ENCODE measurements at regions not wholly inside any gene's neighbourhood (a gene's known extent, or its start where the extent isn't known, plus 50 kb on each side); places are given as distances from the start of the nearest gene placed in this dataset.

GRCh38 chr11:122304973-122305372 is 189.0 kb upstream of the BLID start:
- peaks cover 0 to 19% (median 10%) of the 10 kb centered on the region in 4 donors for H3K4me1 ChIP-seq
- intact Hi-C loops (cut with DNase I) = no loop called here
- no peaks in the 10 kb centered on the region for H3K27me3 ChIP-seq
- TF ChIP-seq POLR2AphosphoS5 (IDR thresholded peaks at IDR 0.05) (no peak), POLR2A (IDR thresholded peaks at IDR 0.05) (no peak), EP300 (IDR thresholded peaks at IDR 0.05) (no peak)
- DNase-seq = no peak
- H3K9me3 ChIP-seq = no peaks in the 10 kb centered on the region
- peak overlapping the region; percentile 16 to 44 (median 36) for H3K27ac ChIP-seq
- no peak overlapping the region for H3K4me3 ChIP-seq
- WGBS, 2 donors = 60 to 68% methylated on average over 1 of the region's 1 CpG
- no peaks in the 10 kb centered on the region for H3K36me3 ChIP-seq

- DNase-seq = no peak
- intact Hi-C loops (cut with DNase I) = no loop called here
- H3K4me1 ChIP-seq = peaks cover 0 to 19% (median 10%) of the 10 kb centered on the region in 4 donors
- H3K27ac ChIP-seq = no peak overlapping the region
- 44 to 51% methylated on average over 2 of the region's 2 CpGs for WGBS, 2 donors
- no peaks in the 10 kb centered on the region for H3K27me3 ChIP-seq
- H3K4me3 ChIP-seq = no peak overlapping the region
- no peak for TF ChIP-seq EP300 (IDR thresholded peaks at IDR 0.05)
- TF ChIP-seq, protein P1, sequence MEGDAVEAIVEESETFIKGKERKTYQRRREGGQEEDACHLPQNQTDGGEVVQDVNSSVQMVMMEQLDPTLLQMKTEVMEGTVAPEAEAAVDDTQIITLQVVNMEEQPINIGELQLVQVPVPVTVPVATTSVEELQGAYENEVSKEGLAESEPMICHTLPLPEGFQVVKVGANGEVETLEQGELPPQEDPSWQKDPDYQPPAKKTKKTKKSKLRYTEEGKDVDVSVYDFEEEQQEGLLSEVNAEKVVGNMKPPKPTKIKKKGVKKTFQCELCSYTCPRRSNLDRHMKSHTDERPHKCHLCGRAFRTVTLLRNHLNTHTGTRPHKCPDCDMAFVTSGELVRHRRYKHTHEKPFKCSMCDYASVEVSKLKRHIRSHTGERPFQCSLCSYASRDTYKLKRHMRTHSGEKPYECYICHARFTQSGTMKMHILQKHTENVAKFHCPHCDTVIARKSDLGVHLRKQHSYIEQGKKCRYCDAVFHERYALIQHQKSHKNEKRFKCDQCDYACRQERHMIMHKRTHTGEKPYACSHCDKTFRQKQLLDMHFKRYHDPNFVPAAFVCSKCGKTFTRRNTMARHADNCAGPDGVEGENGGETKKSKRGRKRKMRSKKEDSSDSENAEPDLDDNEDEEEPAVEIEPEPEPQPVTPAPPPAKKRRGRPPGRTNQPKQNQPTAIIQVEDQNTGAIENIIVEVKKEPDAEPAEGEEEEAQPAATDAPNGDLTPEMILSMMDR (IDR thresholded peaks at IDR 0.05) = no peak
- TF ChIP-seq POLR2AphosphoS5 (IDR thresholded peaks at IDR 0.05) = no peak
- no peak for TF ChIP-seq POLR2A (IDR thresholded peaks at IDR 0.05)
- no peaks in the 10 kb centered on the region for H3K9me3 ChIP-seq
- H3K36me3 ChIP-seq = no peaks in the 10 kb centered on the region
These were observed 188.3 kb upstream of the BLID start for GRCh38 chr11:122304306-122304705.

DNA sequence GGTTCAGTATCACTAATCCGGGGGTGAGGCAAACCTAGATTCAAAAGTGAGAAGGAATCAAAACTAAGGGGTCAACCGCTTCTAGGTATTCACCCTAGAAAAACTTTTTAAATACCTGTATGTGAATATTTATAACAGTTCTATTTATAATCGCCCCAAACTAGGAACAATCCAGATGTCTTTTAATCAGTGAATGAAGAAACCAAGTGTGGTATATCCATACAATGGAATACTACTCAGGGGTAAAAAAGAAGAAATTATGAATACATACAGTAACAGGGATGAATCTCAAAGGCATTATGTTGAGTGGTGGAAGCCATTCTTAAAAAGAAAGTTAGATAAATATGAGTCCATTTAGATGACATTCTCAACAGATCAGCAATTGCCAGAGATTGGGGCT is 178.0 kb upstream of the BLID start:
- DNase-seq = no peak
- H3K27ac ChIP-seq = no peak overlapping the region
- no peaks in the 10 kb centered on the region for H3K4me1 ChIP-seq
- no peaks in the 10 kb centered on the region for H3K36me3 ChIP-seq
- intact Hi-C loops (cut with DNase I) = no loop called here
- TF ChIP-seq, protein P1 (IDR thresholded peaks at IDR 0.05) = no peak
- TF ChIP-seq POLR2AphosphoS5 (IDR thresholded peaks at IDR 0.05) (no peak), POLR2A (IDR thresholded peaks at IDR 0.05) (no peak)
- H3K4me3 ChIP-seq = no peak overlapping the region
- H3K9me3 ChIP-seq = peaks cover 0 to 9% (median 3%) of the 10 kb centered on the region in 4 donors
- WGBS, 2 donors = 62 to 64% methylated on average over 3 of the region's 3 CpGs
- no peaks in the 10 kb centered on the region for H3K27me3 ChIP-seq

GRCh38 chr11:122293296-122294023 is 177.4 kb upstream of the BLID start:
- Histone ChIP-seq H3K27me3 (no peaks in the 10 kb centered on the region), H3K9me3 (peaks cover 0 to 6% (median under 1%) of the 10 kb centered on the region in 4 donors), H3K4me3 (no peak overlapping the region), H3K36me3 (no peaks in the 10 kb centered on the region), H3K4me1 (no peaks in the 10 kb centered on the region), H3K27ac (no peak overlapping the region)
- no peak for TF ChIP-seq EP300 (IDR thresholded peaks at IDR 0.05)
- no peak for TF ChIP-seq POLR2A (IDR thresholded peaks at IDR 0.05)
- TF ChIP-seq, protein P1 (IDR thresholded peaks at IDR 0.05) = no peak
- no peak for TF ChIP-seq POLR2AphosphoS5 (IDR thresholded peaks at IDR 0.05)
- intact Hi-C loops (cut with DNase I) = no loop called here
- no peak for DNase-seq
- 83 to 87% methylated on average over 5 of the region's 5 CpGs for WGBS, 2 donors

GRCh38 chr11:122287401-122287800 is 171.4 kb upstream of the BLID start:
- H3K36me3 ChIP-seq = no peaks in the 10 kb centered on the region
- no peak overlapping the region for H3K4me3 ChIP-seq
- H3K4me1 ChIP-seq = no peaks in the 10 kb centered on the region
- TF ChIP-seq, protein P1 (IDR thresholded peaks at IDR 0.05) = no peak
- TF ChIP-seq POLR2A (IDR thresholded peaks at IDR 0.05) = no peak
- no peak for TF ChIP-seq EP300 (IDR thresholded peaks at IDR 0.05)
- DNase-seq = no peak
- no peaks in the 10 kb centered on the region for H3K27me3 ChIP-seq
- intact Hi-C loops (cut with DNase I) = no loop called here
- no peaks in the 10 kb centered on the region for H3K9me3 ChIP-seq
- 44 to 46% methylated on average over 11 of the region's 11 CpGs for WGBS, 2 donors
- no peak overlapping the region for H3K27ac ChIP-seq
